ENCODE measurements at regions not wholly inside any gene's neighbourhood (a gene's known extent, or its start where the extent isn't known, plus 50 kb on each side); places are given as distances from the start of the nearest gene placed in this dataset.

DNA sequence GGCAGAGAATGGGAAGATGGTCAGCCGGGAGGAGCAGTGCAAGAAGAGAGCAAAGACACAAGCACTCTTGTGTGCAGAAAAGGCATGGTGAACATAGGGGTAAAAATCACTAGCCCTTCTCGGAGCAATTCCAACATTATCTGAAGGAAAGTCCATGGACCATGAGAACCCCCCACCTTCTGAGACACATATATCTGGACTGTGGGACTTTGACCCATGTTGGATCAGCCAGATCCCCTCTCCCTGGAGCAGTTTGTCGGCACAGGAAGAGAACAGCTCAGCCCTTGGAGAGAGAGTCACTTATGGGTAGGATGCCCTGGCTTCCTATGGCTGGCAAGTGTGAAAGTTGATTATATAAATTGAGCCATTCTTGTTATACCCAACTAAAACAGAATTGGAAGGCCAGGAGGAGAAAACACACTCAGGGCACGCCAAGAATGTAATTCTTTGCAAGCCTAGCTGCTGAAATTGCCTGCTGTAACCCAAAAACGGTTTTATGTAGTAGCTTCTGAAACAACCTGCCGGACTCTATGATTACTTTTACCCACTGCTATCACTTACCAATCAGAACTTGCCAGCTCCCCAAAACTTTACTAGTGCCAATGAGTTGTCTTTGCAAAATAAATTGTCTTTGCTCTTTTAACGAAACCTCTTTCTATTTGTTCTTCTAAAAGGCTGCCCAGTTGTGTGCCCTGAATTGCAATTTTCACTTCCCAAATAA, 62.8 kb upstream of the ZNF599 start:
- WGBS (ENCODE audit: insufficient coverage, insufficient replicate concordance, low lambda C conversion rate, missing lambda C conversion rate), result 26% methylated on average over 7 of the region's 7 CpGs
- H3K79me2 ChIP-seq (ENCODE audit: control insufficient read depth, insufficient read depth, low read length), result no peaks in the 10 kb centered on the region
- in situ Hi-C loops (cut with MboI) (no loop called here), intact Hi-C loops (cut with micrococcal nuclease; ENCODE audit: unreplicated experiment) (no loop called here)
- no peak overlapping the region for H3K4me2 ChIP-seq (ENCODE audit: control insufficient read depth, insufficient read depth)
- DNase-seq (ENCODE audit: low read depth, low spot score), result no peak
- ATAC-seq, result no peak
- SMC1A ChIA-PET (ENCODE audit: uncharacterized antibody, unreplicated experiment), result interaction anchor here (0.9 kb wide), 1 partner anchor 12 kb away, joined by 3 read pairs; no protein-coding TSS in a partner anchor
- no peaks in the 10 kb centered on the region for H3K9me3 ChIP-seq (replicated peaks; ENCODE audit: control insufficient read depth, insufficient read depth, low read length)
- H4K20me1 ChIP-seq (ENCODE audit: control insufficient read depth, insufficient read depth), result no peaks in the 10 kb centered on the region
- no peak overlapping the region for H3K9ac ChIP-seq (ENCODE audit: control insufficient read depth, insufficient read depth, low read length)
- H3K27me3 ChIP-seq (replicated peaks in 1 of 2; ENCODE audit: control insufficient read depth in 2 of 2, insufficient read depth in 2 of 2, low read length in 1 of 2), result no peaks in the 10 kb centered on the region
- no peak overlapping the region for H2AFZ ChIP-seq (ENCODE audit: control insufficient read depth, low read depth, low read length)
- no peak overlapping the region for H3K27ac ChIP-seq (ENCODE audit: control insufficient read depth, insufficient read depth)
- CTCF ChIA-PET, result no interaction called here
- BruUV-seq (replicated peaks), result no TSS peak
- RAD21 ChIA-PET (ENCODE audit: unreplicated experiment), result no interaction called here
- H3K36me3 ChIP-seq (ENCODE audit: control insufficient read depth in 2 of 2, insufficient read depth in 2 of 2, low read length in 1 of 2), result no peaks in the 10 kb centered on the region
- POLR2A ChIA-PET, result no interaction called here
- no peaks in the 10 kb centered on the region for H3K4me1 ChIP-seq (ENCODE audit: control insufficient read depth, insufficient read depth, low read length)
- no peak for FAIRE-seq
- H3K4me3 ChIP-seq, result no peak overlapping the region
- TF ChIP-seq TCF12 (IDR thresholded peaks at IDR 0.05; ENCODE audit: low read depth, low read length) (no peak), SMC3 (IDR thresholded peaks at IDR 0.05; ENCODE audit: borderline replicate concordance, low read length) (no peak)
- TF ChIP-seq, protein P1, sequence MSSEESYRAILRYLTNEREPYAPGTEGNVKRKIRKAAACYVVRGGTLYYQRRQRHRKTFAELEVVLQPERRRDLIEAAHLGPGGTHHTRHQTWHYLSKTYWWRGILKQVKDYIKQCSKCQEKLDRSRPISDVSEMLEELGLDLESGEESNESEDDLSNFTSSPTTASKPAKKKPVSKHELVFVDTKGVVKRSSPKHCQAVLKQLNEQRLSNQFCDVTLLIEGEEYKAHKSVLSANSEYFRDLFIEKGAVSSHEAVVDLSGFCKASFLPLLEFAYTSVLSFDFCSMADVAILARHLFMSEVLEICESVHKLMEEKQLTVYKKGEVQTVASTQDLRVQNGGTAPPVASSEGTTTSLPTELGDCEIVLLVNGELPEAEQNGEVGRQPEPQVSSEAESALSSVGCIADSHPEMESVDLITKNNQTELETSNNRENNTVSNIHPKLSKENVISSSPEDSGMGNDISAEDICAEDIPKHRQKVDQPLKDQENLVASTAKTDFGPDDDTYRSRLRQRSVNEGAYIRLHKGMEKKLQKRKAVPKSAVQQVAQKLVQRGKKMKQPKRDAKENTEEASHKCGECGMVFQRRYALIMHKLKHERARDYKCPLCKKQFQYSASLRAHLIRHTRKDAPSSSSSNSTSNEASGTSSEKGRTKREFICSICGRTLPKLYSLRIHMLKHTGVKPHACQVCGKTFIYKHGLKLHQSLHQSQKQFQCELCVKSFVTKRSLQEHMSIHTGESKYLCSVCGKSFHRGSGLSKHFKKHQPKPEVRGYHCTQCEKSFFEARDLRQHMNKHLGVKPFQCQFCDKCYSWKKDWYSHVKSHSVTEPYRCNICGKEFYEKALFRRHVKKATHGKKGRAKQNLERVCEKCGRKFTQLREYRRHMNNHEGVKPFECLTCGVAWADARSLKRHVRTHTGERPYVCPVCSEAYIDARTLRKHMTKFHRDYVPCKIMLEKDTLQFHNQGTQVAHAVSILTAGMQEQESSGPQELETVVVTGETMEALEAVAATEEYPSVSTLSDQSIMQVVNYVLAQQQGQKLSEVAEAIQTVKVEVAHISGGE (CRISPR knock-in tag; IDR thresholded peaks at IDR 0.05), result no peak

Measured in GM12878 (cell line).